GM12875 (cell line): ENCODE measurements at regions not wholly inside any gene's neighbourhood (a gene's known extent, or its start where the extent isn't known, plus 50 kb on each side); places are given as distances from the start of the nearest gene placed in this dataset.
"Not testable (repeated sequence)": the region's sequence is repeated elsewhere in the genome, so short reads cannot be mapped to it uniquely, and the experiment has no call there.

Experiments
- H3K4me3 ChIP-seq: one replicate; pipeline ENCODE4 v1.5.1; 2011; ENCODE audit warnings: low read depth, low read length, control low read depth
- CTCF ChIP-seq: IDR thresholded peaks from 2 replicates; pipeline ENCODE4 v1.5.1; 2011; ENCODE audit warnings: low read depth, mild to moderate bottlenecking, control low read depth, inconsistent platforms, low read length, moderate library complexity, borderline replicate concordance; ENCODE audit not compliant: insufficient read depth

DNA sequence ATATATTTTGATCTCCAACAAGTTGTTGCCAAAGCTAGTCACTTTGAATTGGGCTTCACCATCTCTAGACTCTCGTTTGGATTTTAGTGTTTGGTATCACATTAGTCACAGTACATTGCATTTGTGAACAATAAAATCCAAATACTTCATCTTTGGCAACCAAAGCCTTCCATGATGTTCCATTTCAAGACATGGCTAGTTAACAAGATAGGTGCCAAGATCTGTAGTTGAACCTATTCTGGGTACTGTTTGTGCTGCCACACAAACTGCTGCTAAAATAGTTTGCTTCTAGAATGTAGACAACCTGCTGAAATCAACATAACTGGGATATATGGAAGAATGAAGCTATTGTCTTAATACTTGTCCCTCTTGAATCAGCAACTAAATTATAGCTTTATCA, 207.5 kb downstream of the LRRC70 start:
- H3K4me3 ChIP-seq, result no peak overlapping the region
- no peak for TF ChIP-seq CTCF

GRCh38 chr5:62785588-62785987, 207.0 kb downstream of the LRRC70 start:
- no peak overlapping the region for H3K4me3 ChIP-seq
- no peak for TF ChIP-seq CTCF

GRCh38 chr5:62783374-62784057, 204.9 kb downstream of the LRRC70 start:
- no peak for TF ChIP-seq CTCF

DNA sequence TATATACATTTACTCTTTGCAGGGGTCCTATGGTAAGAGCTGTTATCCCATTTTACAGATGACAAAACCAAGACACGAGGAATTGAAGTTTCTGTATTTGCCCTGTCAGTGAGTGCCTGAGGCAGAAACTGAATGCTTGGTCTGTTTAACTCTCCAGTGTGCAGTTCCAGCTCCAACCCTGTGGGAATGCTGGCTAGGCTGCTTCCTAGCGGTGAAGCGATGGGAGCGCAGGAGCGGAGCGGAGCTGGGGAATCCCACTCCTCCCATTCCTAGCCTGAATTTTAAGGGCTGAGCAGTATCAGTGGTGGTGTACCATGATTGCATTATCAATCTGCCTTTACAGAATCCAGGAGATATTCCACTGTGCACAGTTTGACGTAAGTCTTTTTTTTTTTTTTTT, 202.3 kb downstream of the LRRC70 start:
- no peak for TF ChIP-seq CTCF
- no peak overlapping the region for H3K4me3 ChIP-seq

More at GRCh38 chr5:62783374-62784057, 204.9 kb downstream of the LRRC70 start:
- no peak overlapping the region for H3K4me3 ChIP-seq

DNA sequence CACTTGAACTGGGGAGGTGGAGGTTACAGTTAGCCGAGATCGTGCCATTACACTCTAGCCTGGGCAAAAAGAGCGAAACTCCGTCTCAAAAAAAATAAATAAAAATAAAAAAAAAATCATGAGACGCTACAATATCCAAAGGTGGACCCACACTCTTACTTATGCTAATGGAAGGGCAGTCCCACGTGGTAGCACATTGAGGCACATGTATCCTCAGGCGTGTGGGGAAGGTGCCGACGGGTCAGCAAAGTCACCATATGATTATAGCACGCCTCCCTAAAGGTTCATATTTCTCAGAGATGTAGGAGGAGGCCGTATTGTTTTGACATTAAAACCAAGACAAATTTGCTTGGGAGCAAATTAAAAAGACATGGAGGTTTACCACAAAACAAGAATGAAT, 201.6 kb downstream of the LRRC70 start:
- no peak for TF ChIP-seq CTCF
- H3K4me3 ChIP-seq, result no peak overlapping the region

GRCh38 chr5:62779010-62779422, 200.4 kb downstream of the LRRC70 start:
- H3K4me3 ChIP-seq, result no peak overlapping the region
- TF ChIP-seq CTCF, result peak; percentile 59; the same call in 1 of the 2 replicates

- no peak for TF ChIP-seq CTCF
- H3K4me3 ChIP-seq, result no peak overlapping the region
These were observed 199.8 kb downstream of the LRRC70 start for GRCh38 chr5:62778316-62779009.

DNA sequence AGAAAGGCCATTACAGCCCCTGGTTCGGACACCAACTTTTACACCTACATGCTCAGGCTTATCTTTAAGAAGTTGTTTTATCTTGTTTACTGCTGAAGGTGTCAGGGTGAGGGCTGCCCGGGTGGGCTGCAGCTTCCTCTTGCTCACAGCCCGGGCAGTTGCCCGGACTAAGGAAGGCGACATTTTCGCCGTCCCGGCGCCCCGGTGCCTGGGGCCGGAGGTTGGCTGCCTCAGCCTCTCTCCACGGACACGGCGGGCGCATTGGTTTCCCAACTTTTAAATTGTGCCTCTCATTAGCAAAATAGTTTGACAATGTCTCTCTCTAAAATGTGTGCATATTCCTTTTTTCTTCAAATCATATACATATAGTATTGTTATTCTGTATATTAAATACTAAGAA, 198.5 kb downstream of the LRRC70 start:
- H3K4me3 ChIP-seq, result not testable (repeated sequence)

DNA sequence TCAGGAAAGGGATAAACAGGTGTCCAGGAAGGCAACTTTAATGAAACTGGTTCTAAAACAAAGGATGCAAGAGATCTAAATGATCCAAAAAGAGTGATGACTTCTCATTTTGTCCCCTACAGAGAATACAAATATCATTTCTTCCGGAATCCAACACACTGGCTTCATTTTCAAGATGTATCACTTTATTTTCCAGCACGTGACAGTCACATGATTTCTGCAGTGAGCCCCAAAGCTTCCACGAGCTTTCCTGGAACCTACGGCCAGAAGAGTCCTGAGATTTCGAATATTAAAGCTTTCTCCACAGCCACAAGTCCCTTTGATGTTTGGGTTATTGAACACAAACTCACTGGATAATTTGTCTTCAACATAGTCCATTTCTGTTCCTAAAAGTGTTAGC, 198.0 kb downstream of the LRRC70 start:
- H3K4me3 ChIP-seq, result not testable (repeated sequence)
